HepG2 (cell line): ENCODE measurements at regions not wholly inside any gene's neighbourhood (a gene's known extent, or its start where the extent isn't known, plus 50 kb on each side); places are given as distances from the start of the nearest gene placed in this dataset.

Experiments
- ATAC-seq: fragments of 200-7000 bp; cut with Tn5 transposase; 3 replicates; pipeline ENCODE4 v1.9.1; 2020; ENCODE audit warnings: mild to moderate bottlenecking, moderate library complexity
- BruUV-seq: library from RNA; stranded (reverse); fragments of 400-500 nt; replicated peaks from 2 replicates; lab custom pipeline; 2021; lab: Mats Ljungman, UMichigan
- CTCF ChIA-PET: fragments of 300-600 bp; formaldehyde crosslinking; extraction: SDS; loops from one replicate; lab custom pipeline; 2021; ENCODE audit warnings: low total read pairs, inconsistent platforms, low intra/inter-chr PET ratio; lab: Yijun Ruan, JAX
- POLR2A ChIA-PET: fragments of 350-600 bp; sonication (Branson Sonifier 250); formaldehyde crosslinking; loops from one replicate; lab custom pipeline; 2020; ENCODE audit warnings: antibody characterized with exemption, inconsistent platforms; lab: Yijun Ruan, JAX
- DNase-seq: peaks from one replicate; pipeline ENCODE4 v3.0.0-alpha.2; 2015; ENCODE audit warnings: low spot score
- FAIRE-seq: peaks from 3 replicates; lab custom pipeline; 2011; peaks lifted over from hg19 to GRCh38; lab: Jason Lieb, UNC
- H2AFZ ChIP-seq: one replicate; pipeline ENCODE4 v1.6.1; 2011; ENCODE audit warnings: low read length, inconsistent platforms
- H3K27ac ChIP-seq: fragments of 300-600 bp; 3 replicates; pipeline ENCODE4 v1.8.0; 2011; ENCODE audit warnings: mixed run types, mild to moderate bottlenecking, mixed read lengths, low read length, inconsistent platforms; ENCODE audit not compliant: insufficient read depth; ENCODE audit errors: extremely low read length
- H3K27me3 ChIP-seq, 2 experiments: fragments of 200-600 bp in 1 of 2; 2 replicates in 1 of 2; 3 replicates in 1 of 2; pipeline versions ENCODE4 v1.6.0 to v1.8.0; 2011; ENCODE audit warnings: low read length in 2 of 2, mild to moderate bottlenecking in 2 of 2, moderate library complexity in 2 of 2, inconsistent platforms in 1 of 2; ENCODE audit not compliant: insufficient read depth in 2 of 2, control insufficient read depth in 1 of 2
- H3K36me3 ChIP-seq, 2 experiments: fragments of 200-600 bp in 1 of 2; replicated peaks in 1 of 2; 2 replicates in 1 of 2; 3 replicates in 1 of 2; pipeline versions ENCODE4 v1.5.1 to v1.8.0; 2011; ENCODE audit warnings: low read length in 2 of 2, inconsistent platforms in 1 of 2; ENCODE audit not compliant: insufficient read depth in 2 of 2, control insufficient read depth in 1 of 2
- H3K4me1 ChIP-seq: 2 replicates; pipeline ENCODE4 v1.5.1; 2012; ENCODE audit warnings: low read length, inconsistent platforms; ENCODE audit not compliant: insufficient read depth
- H3K4me2 ChIP-seq: 2 replicates; pipeline ENCODE4 v1.6.0; 2011; ENCODE audit warnings: low read depth, low read length, inconsistent platforms
- H3K4me3 ChIP-seq, 3 experiments: fragments of 200-600 bp in 1 of 3; sonication (generic), shearing (Covaris generic) in 1 of 3; replicated peaks in 1 of 3; 2 replicates each; pipeline ENCODE4 v1.5.1; 2011 to 2016; ENCODE audit warnings: low read length in 3 of 3, inconsistent platforms in 2 of 3, low read depth in 2 of 3, mild to moderate bottlenecking in 2 of 3, control low read depth in 1 of 3, mixed read lengths in 1 of 3; ENCODE audit not compliant: insufficient read depth in 1 of 3
- H3K79me2 ChIP-seq: one replicate; pipeline ENCODE4 v1.6.1; 2011; ENCODE audit warnings: low read length, inconsistent platforms; ENCODE audit not compliant: insufficient read depth
- H3K9ac ChIP-seq: 2 replicates; pipeline ENCODE4 v1.6.0; 2011; ENCODE audit warnings: mild to moderate bottlenecking, low read depth, low read length, inconsistent platforms; ENCODE audit not compliant: insufficient read depth
- H3K9me3 ChIP-seq: 2 replicates; pipeline ENCODE4 v1.5.1; 2012; ENCODE audit warnings: mild to moderate bottlenecking, low read length
- H4K20me1 ChIP-seq: 2 replicates; pipeline ENCODE4 v1.6.0; 2011; ENCODE audit warnings: inconsistent platforms, mild to moderate bottlenecking, low read length, moderate library complexity; ENCODE audit not compliant: insufficient read depth
- ATF7-NPFF ChIP-seq: sonication (generic); formaldehyde crosslinking; IDR thresholded peaks from 2 replicates; pipeline ENCODE4 v1.8.1; 2023; ENCODE audit warnings: mild to moderate bottlenecking, low read depth, missing genetic modification reagents, moderate library complexity
- MAF1 ChIP-seq: sonication (generic); formaldehyde crosslinking; IDR thresholded peaks from 2 replicates; pipeline ENCODE4 v1.5.0; 2020; ENCODE audit warnings: missing genetic modification reagents, borderline replicate concordance
- NFRKB ChIP-seq: fragments of 450-650 bp; IDR thresholded peaks from 2 replicates; pipeline ENCODE4 v1.6.1; 2017
- NPAS2 ChIP-seq: sonication (generic); formaldehyde crosslinking; IDR thresholded peaks from 2 replicates; pipeline ENCODE4 v1.8.0; 2022; ENCODE audit warnings: mild to moderate bottlenecking, missing genetic modification reagents, borderline replicate concordance
- PHF20 ChIP-seq: sonication (generic); formaldehyde crosslinking; IDR thresholded peaks from 2 replicates; pipeline ENCODE4 v1.5.0; 2020; ENCODE audit warnings: mild to moderate bottlenecking, missing genetic modification reagents
- PRMT3 ChIP-seq: sonication (generic); formaldehyde crosslinking; IDR thresholded peaks from 2 replicates; pipeline ENCODE4 v1.8.1; 2022; ENCODE audit warnings: low read depth, mild to moderate bottlenecking, moderate library complexity, missing genetic modification reagents, borderline replicate concordance
- ZNF274 ChIP-seq: sonication (generic); formaldehyde crosslinking; IDR thresholded peaks from 2 replicates; pipeline ENCODE4 v1.5.1; 2020; ENCODE audit warnings: mild to moderate bottlenecking, missing genetic modification reagents
- ZNF431 ChIP-seq: sonication (generic); formaldehyde crosslinking; IDR thresholded peaks from 2 replicates; pipeline ENCODE4 v1.9.0; 2022; ENCODE audit warnings: missing genetic modification reagents, low read depth, mild to moderate bottlenecking, borderline replicate concordance
- ZSCAN12 ChIP-seq: sonication (generic); formaldehyde crosslinking; IDR thresholded peaks from 2 replicates; pipeline ENCODE4 v1.9.0; 2021; ENCODE audit warnings: mild to moderate bottlenecking, missing genetic modification reagents
- ZSCAN20 ChIP-seq: sonication (generic); formaldehyde crosslinking; IDR thresholded peaks from 2 replicates; pipeline ENCODE4 v1.4.0; 2020; ENCODE audit warnings: missing genetic modification reagents, mild to moderate bottlenecking, borderline replicate concordance
- WGBS: methylation state at CpG from one replicate; pipeline ENCODE4 v1.1.6; 2017; ENCODE audit warnings: low lambda C conversion rate; 5-methylcytosine and 5-hydroxymethylcytosine counted together
- in situ Hi-C: cut with HindIII; loops from 2 replicates; pipeline ENCODE4 v1.10.0; 2017; ENCODE audit warnings: low pct_unique_long_range_greater_than_20kb; ENCODE audit not compliant: extremely low pct_ligation_motif_present
- intact Hi-C: fragments of 100-400 bp; cut with micrococcal nuclease; formaldehyde crosslinking; loops from one replicate; pipeline ENCODE4 v1.10.0; 2022; ENCODE audit not compliant: unreplicated experiment
- TF ChIP-seq, protein P1 (sequence below): IDR thresholded peaks from 2 replicates; pipeline ENCODE4 v1.6.1; 2016; ENCODE audit warnings: mild to moderate bottlenecking, missing biosample characterization, missing genetic modification reagents
- TF ChIP-seq, protein P2 (sequence below): sonication (generic); formaldehyde crosslinking; IDR thresholded peaks from 2 replicates; pipeline ENCODE4 v1.4.0; 2020; ENCODE audit warnings: missing genetic modification reagents

DNA sequence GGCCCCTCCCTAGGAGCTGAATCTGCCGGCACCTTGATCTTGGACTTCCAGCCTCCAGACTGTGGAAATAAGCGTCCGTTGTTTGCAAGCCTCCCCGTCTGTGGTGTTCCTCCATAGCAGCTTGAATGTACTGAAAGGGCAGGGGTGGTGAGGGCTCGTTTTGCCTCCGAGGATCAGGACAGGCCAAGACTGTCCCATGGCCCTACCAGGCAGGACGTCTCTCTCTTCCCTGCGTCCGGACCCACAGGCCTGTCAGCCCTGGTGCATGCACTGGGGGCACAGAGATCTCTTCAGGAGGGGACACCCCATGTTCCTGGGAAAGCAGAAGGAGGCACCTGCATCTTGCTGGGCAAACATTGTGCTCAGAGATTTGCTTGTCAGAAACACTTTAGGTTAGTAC, 156.3 kb upstream of the C1orf174 start:
- Histone ChIP-seq H3K9me3 (no peaks in the 10 kb centered on the region), H4K20me1 (no peaks in the 10 kb centered on the region), H3K4me3 (no peak overlapping the region), H3K79me2 (no peaks in the 10 kb centered on the region)
- no peak for FAIRE-seq
- TF ChIP-seq ZSCAN20 (CRISPR knock-in tag): no peak
- no peak for TF ChIP-seq PRMT3 (CRISPR knock-in tag)
- TF ChIP-seq, protein P1, sequence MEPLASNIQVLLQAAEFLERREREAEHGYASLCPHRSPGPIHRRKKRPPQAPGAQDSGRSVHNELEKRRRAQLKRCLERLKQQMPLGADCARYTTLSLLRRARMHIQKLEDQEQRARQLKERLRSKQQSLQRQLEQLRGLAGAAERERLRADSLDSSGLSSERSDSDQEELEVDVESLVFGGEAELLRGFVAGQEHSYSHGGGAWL: no peak
- TF ChIP-seq, all 625 proteins: peak for 0
- in situ Hi-C loops (loop anchor here (25.0 kb wide), 1 partner anchor 144 kb away; the partner anchor contains the start of gene C1orf174), intact Hi-C loops (no loop called here)
- Histone ChIP-seq H3K36me3 (no peaks in the 10 kb centered on the region), H3K27ac (no peak overlapping the region), H2AFZ (no peak overlapping the region), H3K9ac (no peak overlapping the region), H3K27me3 (peaks cover 5 to 28% of the 10 kb centered on the region in 2 experiments; a peak in 4 of 5 replicates), H3K4me2 (no peak overlapping the region), H3K4me1 (no peaks in the 10 kb centered on the region)
- ATAC-seq: no peak
- CTCF ChIA-PET: no interaction called here
- BruUV-seq: no TSS peak
- 16% methylated on average over 7 of the region's 9 CpGs for WGBS
- DNase-seq: no peak
- POLR2A ChIA-PET: no interaction called here

DNA sequence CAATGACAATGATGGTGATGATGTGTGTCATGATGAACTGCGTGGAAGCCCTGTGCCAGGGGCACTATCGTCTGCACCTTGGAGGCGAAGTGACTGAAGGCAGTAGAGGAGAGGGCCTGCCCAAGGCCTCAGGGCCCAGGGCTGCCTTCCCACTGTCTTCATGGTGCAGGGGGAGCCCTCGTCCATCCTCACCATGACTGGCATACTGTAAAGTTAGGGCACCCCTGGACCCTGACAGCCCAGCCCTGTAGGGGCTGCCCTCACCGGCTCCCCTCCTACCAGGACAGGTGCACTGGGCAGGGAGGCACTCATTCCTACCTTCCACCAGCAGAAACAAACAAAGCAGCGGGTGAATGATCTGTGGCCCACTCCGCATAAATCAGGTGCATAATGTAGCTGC, 156.9 kb upstream of the C1orf174 start:
- no peak overlapping the region for H3K9ac ChIP-seq
- H3K36me3 ChIP-seq: no peaks in the 10 kb centered on the region
- no peak overlapping the region for H3K4me2 ChIP-seq
- WGBS: 45% methylated on average over 4 of the region's 7 CpGs
- BruUV-seq: no TSS peak
- CTCF ChIA-PET: no interaction called here
- no peaks in the 10 kb centered on the region for H4K20me1 ChIP-seq
- ATAC-seq: no peak
- H3K9me3 ChIP-seq: no peaks in the 10 kb centered on the region
- POLR2A ChIA-PET: no interaction called here
- H3K4me3 ChIP-seq: no peak overlapping the region
- no peaks in the 10 kb centered on the region for H3K4me1 ChIP-seq
- DNase-seq: no peak
- H3K27me3 ChIP-seq: peaks cover 6 to 26% of the 10 kb centered on the region in 2 experiments; a peak in 4 of 5 replicates
- no peak overlapping the region for H2AFZ ChIP-seq
- in situ Hi-C loops: loop anchor here (25.0 kb wide), 1 partner anchor 145 kb away; the partner anchor contains the start of gene C1orf174
- no peak for FAIRE-seq
- intact Hi-C loops: no loop called here
- H3K79me2 ChIP-seq: no peaks in the 10 kb centered on the region
- H3K27ac ChIP-seq: no peak overlapping the region
- TF ChIP-seq, protein P2, sequence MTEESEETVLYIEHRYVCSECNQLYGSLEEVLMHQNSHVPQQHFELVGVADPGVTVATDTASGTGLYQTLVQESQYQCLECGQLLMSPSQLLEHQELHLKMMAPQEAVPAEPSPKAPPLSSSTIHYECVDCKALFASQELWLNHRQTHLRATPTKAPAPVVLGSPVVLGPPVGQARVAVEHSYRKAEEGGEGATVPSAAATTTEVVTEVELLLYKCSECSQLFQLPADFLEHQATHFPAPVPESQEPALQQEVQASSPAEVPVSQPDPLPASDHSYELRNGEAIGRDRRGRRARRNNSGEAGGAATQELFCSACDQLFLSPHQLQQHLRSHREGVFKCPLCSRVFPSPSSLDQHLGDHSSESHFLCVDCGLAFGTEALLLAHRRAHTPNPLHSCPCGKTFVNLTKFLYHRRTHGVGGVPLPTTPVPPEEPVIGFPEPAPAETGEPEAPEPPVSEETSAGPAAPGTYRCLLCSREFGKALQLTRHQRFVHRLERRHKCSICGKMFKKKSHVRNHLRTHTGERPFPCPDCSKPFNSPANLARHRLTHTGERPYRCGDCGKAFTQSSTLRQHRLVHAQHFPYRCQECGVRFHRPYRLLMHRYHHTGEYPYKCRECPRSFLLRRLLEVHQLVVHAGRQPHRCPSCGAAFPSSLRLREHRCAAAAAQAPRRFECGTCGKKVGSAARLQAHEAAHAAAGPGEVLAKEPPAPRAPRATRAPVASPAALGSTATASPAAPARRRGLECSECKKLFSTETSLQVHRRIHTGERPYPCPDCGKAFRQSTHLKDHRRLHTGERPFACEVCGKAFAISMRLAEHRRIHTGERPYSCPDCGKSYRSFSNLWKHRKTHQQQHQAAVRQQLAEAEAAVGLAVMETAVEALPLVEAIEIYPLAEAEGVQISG (CRISPR knock-in tag): no peak
- no peak for TF ChIP-seq ATF7-NPFF (CRISPR knock-in tag)
- no peak for TF ChIP-seq ZSCAN12 (CRISPR knock-in tag)
- no peak for TF ChIP-seq PHF20
- TF ChIP-seq ZNF431: no peak
- no peak for TF ChIP-seq NPAS2 (CRISPR knock-in tag)
- TF ChIP-seq NFRKB: no peak
- no peak for TF ChIP-seq ZNF274 (CRISPR knock-in tag)
- no peak for TF ChIP-seq MAF1 (CRISPR knock-in tag)
